Skeletal muscle tissue (tissue), 3 donors: ENCODE measurements at regions not wholly inside any gene's neighbourhood (a gene's known extent, or its start where the extent isn't known, plus 50 kb on each side); places are given as distances from the start of the nearest gene placed in this dataset.
"Not testable (repeated sequence)": the region's sequence is repeated elsewhere in the genome, so short reads cannot be mapped to it uniquely, and the experiment has no call there.

ENCODE experiments used
- H3K27ac ChIP-seq: one replicate; pipeline ENCODE4 v1.7.0; 2013; ENCODE audit warnings: mild to moderate bottlenecking, low read depth, low read length, inconsistent platforms
- H3K27me3 ChIP-seq, 3 donors: one replicate each; pipeline ENCODE4 v1.7.0; 2013; ENCODE audit warnings: low read length in 3 of 3; ENCODE audit not compliant: control insufficient read depth in 3 of 3, insufficient read depth in 3 of 3
- H3K36me3 ChIP-seq, 3 donors: one replicate each; pipeline ENCODE4 v1.7.0; 2013; ENCODE audit warnings: low read length in 3 of 3; ENCODE audit not compliant: control insufficient read depth in 3 of 3, insufficient read depth in 3 of 3
- H3K4me1 ChIP-seq, 3 donors: one replicate each; pipeline ENCODE4 v1.7.0; 2013; ENCODE audit warnings: low read length in 3 of 3, mild to moderate bottlenecking in 3 of 3; ENCODE audit not compliant: control insufficient read depth in 3 of 3, insufficient read depth in 3 of 3
- H3K4me3 ChIP-seq, 3 donors: one replicate each; pipeline ENCODE4 v1.7.0; 2013; ENCODE audit warnings: low read length in 3 of 3
- H3K9ac ChIP-seq, 3 donors: one replicate each; pipeline ENCODE4 v1.7.0; 2013; ENCODE audit warnings: low read length in 3 of 3, mild to moderate bottlenecking in 3 of 3, moderate library complexity in 2 of 3, low read depth in 1 of 3
- H3K9me3 ChIP-seq, 3 donors: one replicate each; pipeline ENCODE4 v1.7.0; 2013; ENCODE audit warnings: low read length in 3 of 3; ENCODE audit not compliant: control insufficient read depth in 3 of 3
- donor health status: Osteomylitis.

DNA sequence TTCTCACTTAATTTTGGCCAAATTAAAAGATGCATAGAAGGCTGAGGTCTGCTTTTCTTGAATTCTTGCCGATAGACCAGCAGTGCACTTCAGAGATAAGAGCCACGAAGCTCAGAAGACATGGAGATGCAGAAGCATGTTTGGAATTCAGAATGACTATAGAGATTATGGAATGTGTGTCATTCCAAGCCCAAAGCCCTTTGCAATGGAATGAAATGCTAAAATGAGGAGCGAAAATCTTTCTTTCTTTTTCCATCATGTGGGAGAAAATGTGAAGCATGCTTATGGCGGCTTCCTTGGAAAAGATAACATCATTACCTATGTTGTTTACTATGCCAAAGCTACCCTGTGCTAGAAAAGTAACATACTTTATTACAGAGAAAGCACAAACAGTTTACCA, 257.0 kb upstream of the RNF32 start:
- Histone ChIP-seq H3K9me3 (no peaks in the 10 kb centered on the region), H3K4me1 (no peaks in the 10 kb centered on the region), H3K4me3 (no peak overlapping the region)

GRCh38 chr7:156380261-156380660, 260.3 kb upstream of the RNF32 start:
- no peak overlapping the region for H3K27ac ChIP-seq
- no peaks in the 10 kb centered on the region for H3K9me3 ChIP-seq
- H3K27me3 ChIP-seq = peaks cover 0 to 3% (median 0%) of the 10 kb centered on the region in 3 donors
- no peak overlapping the region for H3K9ac ChIP-seq
- H3K4me3 ChIP-seq = no peak overlapping the region
- H3K36me3 ChIP-seq = no peaks in the 10 kb centered on the region
- H3K4me1 ChIP-seq = no peaks in the 10 kb centered on the region

More for the DNA sequence above, 257.0 kb upstream of the RNF32 start:
- Histone ChIP-seq H3K27me3 (peaks cover 0 to 3% (median 0%) of the 10 kb centered on the region in 3 donors), H3K9ac (no peak overlapping the region), H3K27ac (no peak overlapping the region), H3K36me3 (no peaks in the 10 kb centered on the region)

DNA sequence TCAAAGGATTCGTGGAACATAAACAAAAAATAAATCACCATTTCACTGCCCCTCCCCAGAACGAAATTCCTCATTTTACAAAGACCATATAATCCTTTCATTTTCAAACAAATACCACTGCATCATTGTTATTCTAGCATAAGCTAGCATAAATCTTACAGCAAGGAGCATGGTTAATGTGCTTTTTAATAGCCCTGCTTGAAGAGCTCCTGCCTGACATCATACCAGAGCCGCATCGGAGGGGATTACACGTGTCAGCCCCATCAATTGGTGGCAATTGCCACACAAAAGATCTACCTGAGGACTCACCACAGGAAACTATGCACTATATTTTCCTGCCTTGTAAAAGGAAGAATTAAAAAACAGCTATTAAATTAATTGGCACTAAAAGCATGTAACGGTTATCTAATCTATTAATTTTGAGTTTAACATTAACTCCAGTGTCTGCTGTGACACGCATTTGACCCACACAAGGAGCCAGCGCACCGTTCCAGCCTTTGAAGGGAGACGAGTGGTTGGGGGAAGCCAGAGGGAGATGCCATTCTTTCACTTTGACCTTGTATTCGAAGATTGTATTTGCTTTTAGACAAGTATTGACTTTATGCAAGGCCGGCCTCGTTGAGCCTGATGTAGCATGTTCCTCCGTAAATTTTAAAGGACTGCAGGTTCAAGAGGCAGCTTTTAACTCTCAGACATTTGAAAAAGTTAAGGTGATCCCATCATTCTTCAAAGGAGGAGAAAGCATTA, 261.1 kb upstream of the RNF32 start:
- no peak overlapping the region for H3K4me3 ChIP-seq
- H3K27me3 ChIP-seq = peaks cover 0 to 3% (median 0%) of the 10 kb centered on the region in 3 donors
- no peak overlapping the region for H3K9ac ChIP-seq
- H3K27ac ChIP-seq = no peak overlapping the region
- H3K36me3 ChIP-seq = no peaks in the 10 kb centered on the region
- H3K4me1 ChIP-seq = no peaks in the 10 kb centered on the region
- H3K9me3 ChIP-seq = no peaks in the 10 kb centered on the region

GRCh38 chr7:156378806-156379205, 261.8 kb upstream of the RNF32 start:
- Histone ChIP-seq H3K4me3 (no peak overlapping the region), H3K27me3 (no peaks in the 10 kb centered on the region), H3K36me3 (no peaks in the 10 kb centered on the region), H3K4me1 (no peaks in the 10 kb centered on the region), H3K27ac (no peak overlapping the region), H3K9me3 (no peaks in the 10 kb centered on the region), H3K9ac (no peak overlapping the region)

- peaks cover 0 to 1% (median 0%) of the 10 kb centered on the region in 3 donors for H3K9me3 ChIP-seq
- H3K27me3 ChIP-seq = no peaks in the 10 kb centered on the region
- H3K4me1 ChIP-seq = no peaks in the 10 kb centered on the region
- no peaks in the 10 kb centered on the region for H3K36me3 ChIP-seq
- H3K27ac ChIP-seq = no peak overlapping the region
- no peak overlapping the region for H3K9ac ChIP-seq
- no peak overlapping the region for H3K4me3 ChIP-seq
These were observed 264.3 kb upstream of the RNF32 start for GRCh38 chr7:156376317-156376716.

DNA sequence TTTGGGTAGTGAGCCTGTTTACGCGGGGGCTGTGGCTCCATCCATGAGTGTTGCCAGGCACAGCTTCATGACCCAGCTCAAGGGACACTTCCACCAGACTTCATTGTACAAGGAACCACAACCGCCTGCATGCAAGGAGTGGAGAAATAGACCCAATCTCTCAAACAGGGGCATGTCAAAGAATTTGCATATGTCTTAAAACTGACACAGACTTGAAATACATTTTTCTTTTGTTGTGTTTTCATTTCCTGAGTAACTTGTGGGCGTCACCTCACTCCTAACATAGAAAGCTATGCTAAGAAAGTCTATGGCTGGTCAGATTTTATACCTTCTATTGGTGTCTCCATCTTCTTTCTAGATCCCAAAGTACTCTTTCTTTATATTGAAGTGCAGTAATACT, 266.2 kb upstream of the RNF32 start:
- Histone ChIP-seq H3K9me3 (peaks cover 0 to 3% (median 0%) of the 10 kb centered on the region in 3 donors), H3K27me3 (no peaks in the 10 kb centered on the region), H3K4me1 (no peaks in the 10 kb centered on the region), H3K27ac (no peak overlapping the region), H3K4me3 (no peak overlapping the region), H3K36me3 (no peaks in the 10 kb centered on the region), H3K9ac (no peak overlapping the region)

DNA sequence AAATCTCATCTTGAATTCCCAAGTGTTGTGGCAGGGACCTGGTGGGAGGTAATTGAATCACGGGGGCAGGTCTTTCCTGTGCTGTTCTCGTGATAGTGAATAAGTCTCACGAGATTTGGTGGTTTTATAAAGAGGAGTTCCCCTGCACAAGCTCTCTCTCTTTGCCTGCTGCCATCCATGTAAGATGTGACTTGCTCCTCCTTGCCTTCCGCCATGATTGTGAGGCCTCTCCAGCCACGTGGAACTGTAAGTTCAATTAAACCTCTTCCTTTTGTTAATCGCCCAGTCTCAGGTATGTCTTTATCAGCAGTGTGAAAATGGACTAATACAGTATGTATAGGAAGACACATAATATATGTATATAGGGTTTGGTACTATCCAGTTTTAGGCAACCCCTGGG, 270.6 kb upstream of the RNF32 start:
- H3K4me1 ChIP-seq, H3K9ac ChIP-seq, H3K9me3 ChIP-seq, H3K27ac ChIP-seq, H3K4me3 ChIP-seq, H3K27me3 ChIP-seq, H3K36me3 ChIP-seq: not testable (repeated sequence)

GRCh38 chr7:156368053-156368843, 272.3 kb upstream of the RNF32 start:
- H3K4me3 ChIP-seq = no peak overlapping the region
- no peak overlapping the region for H3K9ac ChIP-seq
- no peaks in the 10 kb centered on the region for H3K4me1 ChIP-seq
- H3K9me3 ChIP-seq = peaks cover 0 to 3% (median 0%) of the 10 kb centered on the region in 3 donors
- no peaks in the 10 kb centered on the region for H3K36me3 ChIP-seq
- no peak overlapping the region for H3K27ac ChIP-seq
- no peaks in the 10 kb centered on the region for H3K27me3 ChIP-seq

GRCh38 chr7:156363751-156364150, 276.8 kb upstream of the RNF32 start:
- no peaks in the 10 kb centered on the region for H3K27me3 ChIP-seq
- H3K4me1 ChIP-seq = no peaks in the 10 kb centered on the region
- H3K36me3 ChIP-seq = no peaks in the 10 kb centered on the region
- no peak overlapping the region for H3K9ac ChIP-seq
- no peaks in the 10 kb centered on the region for H3K9me3 ChIP-seq
- H3K27ac ChIP-seq = no peak overlapping the region
- no peak overlapping the region for H3K4me3 ChIP-seq

DNA sequence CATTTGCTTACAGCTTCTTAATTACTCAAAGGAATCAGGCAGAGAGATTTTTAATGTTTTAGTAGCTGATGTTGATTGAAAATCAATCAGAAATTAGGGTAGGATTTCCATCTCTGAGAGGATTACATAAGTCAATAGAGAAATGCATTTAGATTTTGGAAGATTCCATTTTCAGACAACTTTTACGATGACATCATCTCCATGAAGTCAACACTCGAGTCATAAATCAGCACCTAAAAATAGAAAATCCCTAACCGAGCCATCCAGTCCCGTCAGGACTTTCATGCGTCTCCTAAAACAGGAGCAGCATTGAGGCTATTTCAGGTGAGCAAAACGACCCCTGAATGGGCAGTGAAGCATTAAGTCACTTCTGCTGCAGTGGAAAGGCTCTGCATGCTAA, 279.7 kb upstream of the RNF32 start:
- Histone ChIP-seq H3K9ac (no peak overlapping the region), H3K27me3 (no peaks in the 10 kb centered on the region), H3K36me3 (no peaks in the 10 kb centered on the region), H3K4me1 (no peaks in the 10 kb centered on the region), H3K27ac (no peak overlapping the region), H3K9me3 (no peaks in the 10 kb centered on the region), H3K4me3 (no peak overlapping the region)
